Effector memory CD4-positive, alpha-beta T cell (primary cell): ENCODE measurements at regions not wholly inside any gene's neighbourhood (a gene's known extent, or its start where the extent isn't known, plus 50 kb on each side); places are given as distances from the start of the nearest gene placed in this dataset.
"Not testable (repeated sequence)": the region's sequence is repeated elsewhere in the genome, so short reads cannot be mapped to it uniquely, and the experiment has no call there.

Source experiments
- DNase-seq, 3 donors: peaks; one replicate each; pipeline ENCODE4 v3.0.0-alpha.2; 2020
- H3K27ac ChIP-seq: 2 replicates; pipeline ENCODE4 v1.7.0; 2013; ENCODE audit warnings: mild to moderate bottlenecking, low read length, moderate library complexity; ENCODE audit not compliant: insufficient read depth, poor library complexity, severe bottlenecking
- H3K27me3 ChIP-seq: replicated peaks from 2 replicates; pipeline ENCODE4 v1.7.0; 2013; ENCODE audit warnings: mild to moderate bottlenecking, low read length; ENCODE audit not compliant: insufficient read depth, control insufficient read depth, poor library complexity, severe bottlenecking
- H3K36me3 ChIP-seq: 2 replicates; pipeline ENCODE4 v1.7.0; 2013; ENCODE audit warnings: mild to moderate bottlenecking, low read length, moderate library complexity; ENCODE audit not compliant: control insufficient read depth, insufficient read depth
- H3K4me1 ChIP-seq: 2 replicates; pipeline ENCODE4 v1.7.0; 2013; ENCODE audit warnings: low read length, mild to moderate bottlenecking; ENCODE audit not compliant: control insufficient read depth, insufficient read depth, poor library complexity, severe bottlenecking
- H3K4me3 ChIP-seq: 2 replicates; pipeline ENCODE4 v1.7.0; 2013; ENCODE audit warnings: low read length, low read depth, mild to moderate bottlenecking; ENCODE audit not compliant: insufficient read depth, poor library complexity, severe bottlenecking
- H3K9me3 ChIP-seq: 2 replicates; pipeline ENCODE4 v1.7.0; 2013; ENCODE audit warnings: mild to moderate bottlenecking, low read length, moderate library complexity; ENCODE audit not compliant: control insufficient read depth

DNA sequence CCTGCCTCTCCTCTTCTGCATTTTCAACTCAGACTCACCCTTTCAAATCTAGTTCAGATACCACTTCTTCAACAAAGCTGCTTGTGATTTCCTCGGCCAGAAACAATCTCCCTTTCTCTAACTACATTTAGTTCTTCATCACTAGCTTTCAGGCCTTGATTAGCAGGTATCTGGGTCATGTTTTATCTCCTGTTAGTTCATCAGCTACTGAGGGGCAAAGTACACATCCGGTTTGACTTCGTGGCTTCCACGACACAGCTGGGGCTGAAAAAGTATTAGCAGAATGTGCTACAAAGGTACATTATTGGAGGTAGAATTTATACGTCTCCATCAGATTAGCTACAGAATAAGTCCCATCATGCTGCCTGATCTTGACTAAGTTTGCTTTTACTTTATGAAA lies 197.2 kb upstream of the PRKX start:
- not testable (repeated sequence) for H3K36me3 ChIP-seq, H3K4me1 ChIP-seq, H3K27ac ChIP-seq, H3K4me3 ChIP-seq, H3K27me3 ChIP-seq, DNase-seq, H3K9me3 ChIP-seq

DNA sequence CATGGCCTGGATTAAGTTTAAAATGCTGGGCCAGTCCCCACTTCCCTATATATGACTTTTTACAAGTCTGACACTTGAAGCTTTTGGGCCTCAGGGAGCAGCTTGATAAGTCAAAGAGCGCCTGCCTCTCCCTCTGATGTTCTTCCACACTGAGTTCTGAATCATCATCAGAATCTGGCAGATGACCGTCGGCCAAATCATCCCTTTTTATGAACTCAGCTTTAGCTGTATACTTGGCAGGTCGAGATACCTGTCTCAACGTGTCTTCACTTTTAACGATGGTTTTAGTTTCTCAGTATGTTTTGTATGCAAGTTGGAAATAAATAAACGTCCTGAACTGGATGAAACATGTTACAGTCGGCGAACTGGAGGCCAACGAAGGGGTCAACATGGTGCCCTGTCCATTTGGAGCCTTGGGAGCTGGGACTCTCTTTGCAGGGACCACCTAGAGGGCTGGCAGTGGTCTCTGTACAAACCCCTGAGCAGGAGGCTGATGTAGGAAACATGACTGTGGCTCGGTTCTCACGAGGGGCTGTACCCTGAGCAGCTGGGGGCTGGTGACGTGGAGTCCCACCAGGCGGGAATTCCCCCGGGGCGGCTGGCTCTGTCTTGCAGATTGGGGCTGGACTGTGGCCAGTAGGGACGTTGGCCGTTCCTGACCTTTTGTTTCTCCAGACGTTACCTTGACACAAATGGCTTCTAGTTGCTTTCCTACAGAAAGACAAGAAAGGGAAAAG lies 192.2 kb upstream of the PRKX start:
- not testable (repeated sequence) for H3K27ac ChIP-seq, H3K9me3 ChIP-seq, H3K4me1 ChIP-seq, H3K27me3 ChIP-seq, H3K36me3 ChIP-seq, H3K4me3 ChIP-seq, DNase-seq

DNA sequence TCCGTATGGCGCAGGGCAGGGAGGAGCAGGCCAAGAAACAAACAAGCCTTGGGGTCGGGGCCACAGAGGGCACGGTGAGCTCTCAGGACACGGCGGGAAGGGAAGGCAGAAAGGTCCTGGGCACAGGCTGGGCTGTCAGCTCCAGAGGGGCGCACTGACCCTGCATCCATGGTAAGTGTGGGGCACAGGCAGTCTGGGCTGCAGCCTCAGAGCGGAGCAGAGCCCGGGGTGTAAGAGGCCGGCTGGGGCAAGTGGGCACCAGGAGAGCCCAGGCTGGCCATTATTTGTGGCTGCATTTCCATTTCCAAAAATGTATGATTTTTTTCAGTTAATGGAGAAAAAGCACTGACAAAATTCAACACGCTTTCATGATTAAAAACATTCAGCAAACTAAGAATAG lies 188.8 kb upstream of the PRKX start:
- not testable (repeated sequence) for H3K27ac ChIP-seq, H3K4me3 ChIP-seq, H3K4me1 ChIP-seq, H3K27me3 ChIP-seq, H3K9me3 ChIP-seq, DNase-seq, H3K36me3 ChIP-seq

- not testable (repeated sequence) for DNase-seq, H3K9me3 ChIP-seq, H3K4me3 ChIP-seq, H3K27ac ChIP-seq, H3K27me3 ChIP-seq, H3K36me3 ChIP-seq, H3K4me1 ChIP-seq
These were observed 183.3 kb upstream of the PRKX start for GRCh38 chrX:3896755-3897154.

DNA sequence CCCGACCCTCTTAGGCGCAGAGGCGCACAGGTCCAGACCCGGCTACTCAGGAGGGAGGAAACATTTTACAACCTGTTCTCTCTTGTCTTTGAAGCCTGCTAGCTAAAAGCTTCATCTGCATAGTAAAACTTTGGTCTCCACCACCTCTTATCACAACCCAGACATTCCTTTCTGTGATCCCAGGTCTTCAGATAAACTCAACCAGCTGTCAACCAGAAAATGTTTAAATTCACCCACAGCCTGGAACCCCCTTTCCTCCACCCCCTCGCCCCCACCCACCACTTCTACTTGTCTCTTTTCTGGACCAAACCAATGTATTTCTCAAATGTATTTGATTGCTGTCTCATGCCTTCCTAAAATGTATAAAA lies 169.1 kb upstream of the PRKX start:
- not testable (repeated sequence) for H3K27ac ChIP-seq, H3K4me3 ChIP-seq, H3K4me1 ChIP-seq, H3K27me3 ChIP-seq, DNase-seq, H3K36me3 ChIP-seq, H3K9me3 ChIP-seq

- H3K4me1 ChIP-seq, H3K4me3 ChIP-seq, H3K27me3 ChIP-seq, DNase-seq, H3K9me3 ChIP-seq, H3K36me3 ChIP-seq, H3K27ac ChIP-seq: not testable (repeated sequence)
These were observed 168.6 kb upstream of the PRKX start for GRCh38 chrX:3881898-3882552.

DNA sequence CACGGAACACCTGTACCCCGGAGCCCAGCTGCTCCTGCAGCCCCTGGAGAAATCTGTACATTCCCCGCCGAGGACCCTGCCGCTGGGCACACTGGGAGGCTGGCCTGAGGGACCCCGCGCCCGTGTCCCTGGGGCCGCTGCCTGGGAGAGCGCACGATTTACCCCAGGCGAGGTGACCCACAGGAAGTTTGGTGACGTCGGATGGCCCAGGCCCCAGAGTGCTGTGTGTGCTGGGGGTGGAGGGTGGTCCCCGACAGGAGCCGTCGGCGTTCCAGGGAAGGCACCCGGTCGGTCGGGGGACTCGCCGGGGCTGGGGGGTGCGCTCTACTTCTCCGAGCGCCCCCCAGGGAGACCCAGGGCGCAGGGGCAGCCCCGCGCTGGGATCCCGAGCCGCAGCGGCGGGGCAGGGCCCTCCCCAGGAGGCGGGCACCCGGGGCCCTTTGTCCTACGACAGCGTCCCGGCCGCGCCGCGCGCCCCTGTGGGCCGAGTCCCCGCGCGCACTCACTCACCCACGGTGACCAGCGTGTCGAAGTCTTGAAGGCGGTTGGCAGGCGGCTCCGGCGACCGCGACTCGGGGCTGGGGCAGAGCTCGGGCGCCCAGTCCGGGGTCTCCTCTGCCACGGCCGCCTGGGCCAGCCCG lies 167.9 kb upstream of the PRKX start:
- H3K4me3 ChIP-seq, H3K4me1 ChIP-seq, H3K9me3 ChIP-seq, H3K27me3 ChIP-seq, H3K36me3 ChIP-seq, H3K27ac ChIP-seq, DNase-seq: not testable (repeated sequence)

DNA sequence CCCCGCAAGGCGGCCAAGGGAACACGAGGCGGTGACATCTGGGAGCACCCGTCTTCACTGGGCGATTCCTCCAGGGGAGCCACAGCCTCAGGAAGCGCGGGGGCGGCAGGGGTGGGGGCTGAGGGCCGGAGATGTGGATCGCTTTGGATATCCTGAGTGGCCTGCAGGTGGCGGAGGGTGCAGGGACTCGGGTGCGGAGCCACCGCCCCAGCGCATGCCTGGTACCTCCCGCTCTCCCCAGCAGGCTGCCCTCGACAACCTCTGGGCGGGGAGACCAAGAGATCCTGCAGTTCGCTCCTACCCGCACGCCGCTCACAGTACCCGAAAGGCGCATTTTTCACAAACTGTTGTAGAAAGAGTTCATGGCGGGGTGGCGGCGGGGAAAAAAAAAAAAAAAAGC lies 162.9 kb upstream of the PRKX start:
- H3K27me3 ChIP-seq, H3K4me3 ChIP-seq, H3K4me1 ChIP-seq, DNase-seq, H3K27ac ChIP-seq, H3K36me3 ChIP-seq, H3K9me3 ChIP-seq: not testable (repeated sequence)

- not testable (repeated sequence) for H3K4me3 ChIP-seq, H3K27ac ChIP-seq, H3K27me3 ChIP-seq, H3K9me3 ChIP-seq, H3K4me1 ChIP-seq, DNase-seq, H3K36me3 ChIP-seq
These were observed 162.2 kb upstream of the PRKX start for GRCh38 chrX:3875638-3876037.

- not testable (repeated sequence) for H3K4me3 ChIP-seq, H3K4me1 ChIP-seq, H3K9me3 ChIP-seq, H3K27me3 ChIP-seq, H3K27ac ChIP-seq, H3K36me3 ChIP-seq, DNase-seq
These were observed 158.9 kb upstream of the PRKX start for GRCh38 chrX:3872226-3872879.
